HuH-7 (cell line): ENCODE measurements at regions not wholly inside any gene's neighbourhood (a gene's known extent, or its start where the extent isn't known, plus 50 kb on each side); places are given as distances from the start of the nearest gene placed in this dataset.
"Not testable (repeated sequence)": the region's sequence is repeated elsewhere in the genome, so short reads cannot be mapped to it uniquely, and the experiment has no call there.

Experiments
- DNase-seq: peaks from one replicate; pipeline ENCODE4 v3.0.0; 2011; ENCODE audit warnings: low spot score

DNA sequence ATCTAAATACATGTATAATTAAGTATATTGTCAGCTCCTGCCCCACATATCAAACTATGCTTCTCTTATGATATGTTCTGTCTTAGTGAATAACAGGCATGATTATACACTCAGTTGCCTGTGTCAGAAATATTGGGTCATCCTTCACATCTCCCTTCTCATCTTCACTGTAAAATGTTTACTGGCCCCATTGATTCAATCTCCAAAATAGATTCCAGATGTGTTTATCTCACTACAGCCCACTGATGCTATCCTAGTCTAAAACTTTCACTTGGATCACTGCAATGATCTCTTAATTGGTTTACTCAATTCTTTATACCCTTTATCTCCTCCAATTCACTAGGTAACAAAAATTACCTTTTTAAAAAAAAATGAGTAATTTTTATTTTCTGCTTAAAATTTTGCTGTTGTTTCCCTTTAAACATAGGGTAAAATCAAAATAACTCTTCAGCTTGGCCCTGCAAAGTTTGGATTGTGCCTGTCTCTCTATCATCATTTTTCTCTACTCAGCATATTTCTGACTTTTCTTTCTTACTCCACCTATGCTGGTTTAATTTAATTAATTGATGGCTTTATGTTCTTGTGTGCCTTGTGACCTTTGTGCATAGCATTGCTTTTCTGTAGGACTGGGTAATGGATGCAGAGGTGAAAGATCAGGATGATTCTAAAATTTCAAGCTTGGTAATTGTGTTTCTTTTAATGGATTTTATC, 233.9 kb upstream of the FOXP2 start:
- no peak for DNase-seq

GRCh38 chr7:114175125-114175524, 239.5 kb upstream of the FOXP2 start:
- DNase-seq, result no peak

- no peak for DNase-seq
Observed at GRCh38 chr7:114173170-114173890, 241.3 kb upstream of the FOXP2 start.

DNA sequence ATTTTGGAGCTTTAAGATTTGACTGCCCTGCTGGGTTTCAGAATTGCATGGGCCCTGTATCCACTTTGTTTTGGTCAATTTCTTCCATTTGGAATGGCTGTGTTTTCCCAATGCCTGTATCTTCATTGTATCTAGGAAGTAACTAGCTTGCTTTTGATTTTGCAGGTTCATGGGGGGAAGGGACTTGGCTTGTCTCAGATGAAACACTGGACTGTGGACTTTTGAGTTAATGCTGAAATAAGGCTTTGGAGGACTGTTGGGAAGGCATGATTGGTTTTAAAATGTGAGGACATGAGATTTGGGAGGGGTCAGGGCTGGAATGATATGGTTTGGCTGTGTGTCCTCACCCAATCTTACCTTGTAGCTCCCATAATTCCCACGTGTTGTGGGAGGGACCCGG, 245.2 kb upstream of the FOXP2 start:
- DNase-seq, result not testable (repeated sequence)

DNA sequence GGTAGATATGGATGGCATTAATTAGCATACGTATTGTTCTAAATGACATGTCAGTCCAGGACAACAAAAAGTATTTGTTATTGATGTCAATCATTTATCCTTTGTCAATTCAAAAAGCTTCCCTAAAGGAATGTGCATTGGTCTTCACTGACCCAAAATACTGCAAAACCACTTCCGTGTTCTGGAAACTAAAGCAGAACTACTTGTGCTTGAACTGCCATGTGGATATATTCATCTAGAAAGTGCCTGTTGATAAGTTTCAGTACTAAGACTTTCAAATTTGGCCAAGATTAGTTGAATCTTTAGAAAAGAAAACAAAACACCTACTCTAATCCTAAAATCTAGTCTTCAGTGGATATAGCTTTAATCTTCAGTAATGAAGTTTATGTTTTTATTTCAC, 242.1 kb upstream of the PPP1R3A start:
- no peak for DNase-seq

DNA sequence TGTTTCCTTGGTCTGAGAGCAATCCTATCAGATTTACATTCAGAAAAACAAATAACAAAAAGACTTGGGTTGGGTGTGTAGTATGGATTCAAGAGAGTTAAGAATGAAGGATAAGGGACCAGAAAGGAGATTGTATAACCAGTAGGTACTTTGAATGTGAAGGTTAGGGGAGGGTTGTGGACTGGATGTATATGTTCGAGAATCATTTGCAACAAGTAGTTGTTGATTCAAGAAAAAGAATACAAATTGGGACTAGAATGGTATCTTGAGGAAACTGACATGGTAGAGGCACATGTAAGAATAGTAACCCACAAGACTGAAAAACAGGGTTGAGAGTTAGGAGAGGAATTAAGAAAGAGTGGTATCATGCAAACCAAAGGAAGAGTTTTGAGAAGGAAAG, 240.0 kb upstream of the PPP1R3A start:
- no peak for DNase-seq

DNA sequence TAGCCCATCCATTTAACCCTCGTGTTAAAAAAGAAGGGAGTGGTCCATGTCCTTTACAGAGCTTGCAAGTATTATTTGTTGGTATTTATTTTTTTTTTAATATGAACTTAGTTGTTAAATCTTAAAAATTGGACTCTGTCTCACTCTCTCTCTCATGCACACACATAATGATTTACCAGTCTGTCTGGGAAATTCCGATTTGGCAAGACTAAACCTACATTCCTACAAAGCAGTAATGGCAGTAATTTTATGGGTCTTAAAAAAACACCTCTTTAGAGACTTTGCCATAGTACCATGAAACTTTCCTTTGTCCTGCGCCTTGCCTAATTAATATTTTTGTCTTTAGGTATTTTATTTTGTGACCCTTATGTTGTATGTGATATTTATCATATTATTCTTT, 239.5 kb upstream of the PPP1R3A start:
- DNase-seq, result no peak

- no peak for DNase-seq
Observed at GRCh38 chr7:114156178-114156577, 237.4 kb upstream of the PPP1R3A start.

DNA sequence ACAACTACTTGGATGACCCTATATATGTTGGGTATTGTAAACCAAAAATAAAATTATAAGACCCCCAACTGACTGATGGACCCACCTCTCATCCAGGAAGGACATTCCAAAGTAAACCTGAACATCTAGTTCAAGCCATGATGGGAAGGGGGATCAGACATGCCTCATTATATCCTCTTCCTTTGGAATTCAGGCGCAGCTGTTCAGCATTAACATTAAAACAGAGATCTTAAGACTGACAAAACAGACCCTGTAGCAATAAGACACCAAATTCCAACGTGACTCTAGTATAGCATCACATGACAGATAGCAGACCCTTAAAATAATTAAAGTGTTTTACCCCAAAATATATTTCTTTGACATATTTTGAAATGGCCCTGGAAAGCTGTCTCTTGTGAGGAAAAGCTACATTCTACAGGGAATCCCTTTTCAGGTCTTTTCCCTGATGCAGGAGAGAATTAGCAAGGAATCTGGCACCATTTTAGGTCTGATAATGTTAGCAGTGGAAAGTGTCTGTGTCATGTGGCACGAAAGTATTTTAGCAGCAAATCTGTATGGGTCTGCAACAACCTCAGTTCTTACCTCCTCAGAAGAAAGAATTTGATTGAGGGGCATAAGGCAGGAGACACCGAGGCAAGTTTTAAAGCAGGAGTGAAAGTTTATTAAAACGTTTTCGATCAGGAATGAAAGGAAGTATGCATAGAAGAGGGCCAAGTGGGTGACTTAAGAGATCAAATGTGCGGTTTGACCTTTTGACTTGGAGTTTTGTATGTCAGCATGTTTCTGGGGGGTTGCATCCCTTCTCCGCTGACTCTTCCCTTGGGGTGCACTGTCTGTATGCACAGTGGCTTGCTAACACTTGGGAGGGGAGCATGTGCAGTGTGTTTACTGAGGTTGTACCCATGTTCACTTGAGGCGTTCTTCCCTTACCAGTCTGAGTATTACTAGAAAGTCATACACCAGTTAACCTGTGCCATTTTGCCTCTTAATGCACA, 236.6 kb upstream of the PPP1R3A start:
- DNase-seq, result no peak

DNA sequence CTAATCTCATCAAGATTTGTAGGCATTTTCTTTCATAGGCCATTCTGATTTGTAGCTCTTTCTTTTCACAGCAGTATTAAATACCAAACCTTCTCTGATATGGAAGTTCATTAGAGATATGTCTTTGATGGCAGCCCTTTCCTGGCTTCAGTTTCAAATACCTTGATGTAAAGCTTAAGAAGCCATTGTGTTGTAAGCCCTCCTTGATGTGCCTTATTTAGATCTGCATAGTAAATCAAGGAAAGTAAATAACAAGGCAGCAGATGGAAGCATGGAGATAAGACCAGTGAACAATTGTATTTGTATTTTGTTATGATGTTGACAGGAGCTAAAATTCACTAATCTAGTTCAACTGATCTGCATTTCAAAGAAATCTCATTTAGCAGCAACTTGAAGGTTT, 234.9 kb upstream of the PPP1R3A start:
- no peak for DNase-seq

DNA sequence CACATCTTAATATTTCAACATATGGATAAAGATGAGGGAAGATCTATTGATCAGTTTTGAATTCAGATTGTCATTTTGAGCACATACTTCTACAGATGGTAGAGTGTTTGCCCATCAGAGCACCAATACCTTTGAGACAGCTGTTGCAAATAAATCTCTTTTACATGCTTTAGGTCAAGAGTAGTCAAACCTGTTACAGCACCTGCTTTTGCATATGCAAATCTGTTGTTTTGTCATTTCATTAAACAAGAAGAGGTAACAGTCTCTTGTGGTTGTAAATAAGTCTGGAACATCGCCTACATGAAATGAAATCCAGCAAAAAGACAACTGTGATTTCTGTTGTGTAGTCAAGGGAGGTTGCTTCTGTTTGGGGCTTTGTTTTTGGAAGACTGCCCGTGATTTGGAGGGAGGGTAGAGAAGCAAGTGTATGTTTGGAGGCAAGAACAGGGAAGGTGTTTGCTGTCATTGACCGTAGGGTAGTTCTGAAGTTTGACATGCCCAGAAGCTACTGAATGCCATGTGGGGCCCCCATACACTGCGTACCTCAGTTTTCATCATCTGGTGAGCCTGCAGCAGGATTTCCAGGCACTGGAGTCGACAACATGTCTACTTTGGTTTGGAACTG, 233.6 kb upstream of the PPP1R3A start:
- DNase-seq, result no peak

DNA sequence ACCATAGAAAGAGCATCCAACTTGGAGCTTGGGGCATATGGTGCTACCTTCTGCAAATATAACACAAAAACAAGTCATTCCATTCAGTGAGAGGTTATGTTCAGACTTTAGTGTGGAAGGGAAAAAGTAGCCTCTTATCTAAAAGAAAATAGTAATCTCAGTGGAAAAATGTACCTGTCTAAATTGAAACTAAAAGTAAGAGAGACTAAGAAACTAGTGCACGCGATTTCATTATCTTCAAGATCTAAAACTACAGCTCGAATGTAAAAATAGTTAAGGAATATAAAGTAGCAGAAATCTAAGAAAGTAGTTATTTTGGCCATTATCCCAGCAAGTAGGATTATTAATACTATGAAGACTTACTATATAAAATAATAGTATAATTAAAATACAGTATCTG, 233.0 kb upstream of the PPP1R3A start:
- no peak for DNase-seq

DNA sequence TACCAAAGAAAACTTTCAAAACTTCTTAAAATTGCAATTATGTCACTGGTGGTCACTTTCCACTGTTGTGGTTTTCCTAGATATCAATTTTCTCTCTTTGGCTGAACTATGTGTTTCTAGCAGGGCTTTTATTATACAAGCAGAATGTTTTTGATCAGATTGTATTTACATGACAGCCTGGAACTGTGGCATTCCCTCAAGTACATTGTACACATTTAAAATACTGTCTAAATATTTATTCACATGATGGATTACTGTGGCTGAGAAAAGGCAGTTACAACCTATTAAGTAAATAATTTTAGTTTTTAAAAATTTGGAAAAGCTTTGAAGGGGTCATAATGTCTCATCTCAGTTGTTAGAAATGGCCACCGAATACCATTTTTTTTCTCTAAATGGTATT, 231.9 kb upstream of the PPP1R3A start:
- no peak for DNase-seq

GRCh38 chr7:114148779-114149178, 230.0 kb upstream of the PPP1R3A start:
- no peak for DNase-seq

GRCh38 chr7:114141415-114141814, 222.6 kb upstream of the PPP1R3A start:
- DNase-seq, result no peak

GRCh38 chr7:114140561-114140960, 221.8 kb upstream of the PPP1R3A start:
- no peak for DNase-seq

DNA sequence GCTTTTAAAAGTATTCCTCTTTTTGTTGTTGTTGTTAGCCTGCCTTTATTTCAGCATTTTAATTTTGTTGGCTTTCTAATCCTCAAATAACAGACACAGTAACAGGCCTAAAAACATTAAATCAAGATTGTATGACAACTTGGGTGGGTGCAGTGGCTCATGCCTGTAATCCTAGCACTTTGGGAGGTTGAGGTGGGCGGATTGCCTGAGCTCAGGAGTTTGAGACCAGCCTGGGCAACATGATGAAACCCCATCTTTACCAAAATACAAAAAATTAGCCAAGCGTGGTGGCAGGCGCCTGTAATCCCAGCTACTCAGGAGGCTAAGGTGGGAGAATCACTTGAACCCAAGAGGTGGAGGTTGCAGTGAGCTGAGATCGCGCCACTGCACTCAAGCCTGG, 220.9 kb upstream of the PPP1R3A start:
- DNase-seq, result not testable (repeated sequence)

DNA sequence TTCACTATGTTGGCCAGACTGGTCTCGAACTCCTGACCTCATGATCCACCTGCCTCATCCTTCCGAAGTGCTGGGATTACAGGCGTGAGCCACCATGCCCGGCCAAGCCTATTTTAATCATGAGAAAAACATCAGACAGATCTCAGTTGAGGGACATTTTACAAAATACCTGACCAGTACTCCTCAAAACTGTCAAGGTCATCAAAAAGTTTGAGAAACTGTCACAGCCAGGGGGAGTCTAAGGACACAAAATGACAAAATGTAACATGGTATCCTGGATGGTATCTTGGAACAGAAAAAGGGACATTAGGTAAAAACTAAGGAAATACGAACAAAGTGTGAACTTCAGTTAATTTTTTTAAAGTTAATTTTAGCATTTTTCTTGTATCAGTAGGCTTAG, 219.8 kb upstream of the PPP1R3A start:
- no peak for DNase-seq

- no peak for DNase-seq
Observed at GRCh38 chr7:114133717-114134116, 214.9 kb upstream of the PPP1R3A start.

- DNase-seq, result no peak
Observed at GRCh38 chr7:114130866-114131265, 212.1 kb upstream of the PPP1R3A start.

DNA sequence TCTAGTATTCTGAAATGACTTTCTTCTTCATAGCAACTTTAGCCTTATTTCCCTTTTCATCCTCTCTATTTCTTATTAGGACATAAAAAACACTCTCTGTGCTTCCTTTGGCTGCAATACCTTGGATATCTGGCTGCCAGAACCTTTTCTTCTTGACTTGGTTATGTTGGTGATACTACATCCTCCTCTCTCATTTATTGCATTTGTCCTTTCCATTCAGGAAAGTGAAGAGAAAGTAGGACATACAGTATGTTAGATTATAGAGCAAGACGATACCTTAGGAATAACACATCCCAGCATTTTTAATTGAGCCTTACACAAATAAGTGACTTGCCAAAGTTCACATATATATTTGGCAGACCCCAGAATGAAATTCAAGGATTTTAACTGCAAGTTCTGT, 210.1 kb upstream of the PPP1R3A start:
- DNase-seq, result no peak

- DNase-seq, result no peak
Observed at GRCh38 chr7:114126095-114126494, 207.3 kb upstream of the PPP1R3A start.
